SK-N-SH (cell line): ENCODE measurements at regions not wholly inside any gene's neighbourhood (a gene's known extent, or its start where the extent isn't known, plus 50 kb on each side); places are given as distances from the start of the nearest gene placed in this dataset.

Experiments
- CTCF ChIA-PET: fragments of 300-600, 350-600 bp; formaldehyde crosslinking; extraction: SDS; loops from one replicate; lab custom pipeline; 2021; lab: Yijun Ruan, JAX
- POLR2A ChIA-PET: fragments of 350-600 bp; sonication (Branson Sonifier 250); formaldehyde crosslinking; extraction: SDS; loops from one replicate; lab custom pipeline; 2020; ENCODE audit warnings: antibody characterized with exemption, inconsistent platforms; lab: Yijun Ruan, JAX
- DNase-seq: peaks from one replicate; pipeline ENCODE4 v3.0.0; 2012
- H2AFZ ChIP-seq: fragments of 200-600 bp; sonication (generic); 2 replicates; pipeline ENCODE4 v1.8.1; 2016; ENCODE audit warnings: antibody characterized with exemption, mild to moderate bottlenecking, low read depth
- H3F3A ChIP-seq: fragments of 200-600 bp; sonication (generic); replicated peaks from 2 replicates; pipeline ENCODE3; 2016; ENCODE audit warnings: antibody characterized with exemption, mild to moderate bottlenecking; ENCODE audit not compliant: insufficient read depth
- H3K27ac ChIP-seq, 2 experiments: fragments of 200-500 bp in 1 of 2; fragments of 200-600 bp in 1 of 2; sonication (Bioruptor generic) in 1 of 2; sonication (generic), shearing (Covaris generic) in 1 of 2; 2 replicates each; pipeline versions ENCODE4 v1.5.1 to v1.6.1; 2014 to 2016; ENCODE audit warnings: low read depth in 2 of 2, inconsistent platforms in 1 of 2, low read length in 1 of 2, mild to moderate bottlenecking in 1 of 2, mixed read lengths in 1 of 2
- H3K27me3 ChIP-seq: fragments of 200-600 bp; sonication (generic), shearing (Covaris generic); 2 replicates; pipeline ENCODE4 v1.6.1; 2016; ENCODE audit warnings: mixed run types; ENCODE audit not compliant: insufficient read depth
- H3K36me3 ChIP-seq, 2 experiments: fragments of 200-500 bp in 1 of 2; fragments of 200-600 bp in 1 of 2; sonication (Bioruptor generic) in 1 of 2; sonication (generic) in 1 of 2; replicated peaks in 1 of 2; 2 replicates each; pipeline versions ENCODE3 to v1.5.1; 2014 to 2016; ENCODE audit warnings: low read length in 1 of 2, mild to moderate bottlenecking in 1 of 2; ENCODE audit not compliant: insufficient read depth in 2 of 2, control insufficient read depth in 1 of 2
- H3K4me1 ChIP-seq, 2 experiments: fragments of 200-500 bp in 1 of 2; fragments of 200-600 bp in 1 of 2; sonication (Bioruptor generic) in 1 of 2; sonication (generic), shearing (Covaris generic) in 1 of 2; 2 replicates each; pipeline versions ENCODE4 v1.5.1 to v1.6.1; 2014 to 2016; ENCODE audit warnings: low read depth in 1 of 2, low read length in 1 of 2, mixed run types in 1 of 2; ENCODE audit not compliant: insufficient read depth in 2 of 2, control insufficient read depth in 1 of 2
- H3K4me2 ChIP-seq: fragments of 200-600 bp; sonication (generic), shearing (Covaris generic); 2 replicates; pipeline ENCODE4 v1.6.1; 2017; ENCODE audit warnings: mixed run types
- H3K4me3 ChIP-seq, 2 experiments: fragments of 200-500 bp in 1 of 2; fragments of 200-600 bp in 1 of 2; sonication (Bioruptor generic) in 1 of 2; sonication (generic), shearing (Covaris generic) in 1 of 2; 2 replicates each; pipeline versions ENCODE4 v1.5.1 to v1.8.1; 2014 to 2016; ENCODE audit warnings: low read depth in 2 of 2, inconsistent platforms in 1 of 2, low read length in 1 of 2, mild to moderate bottlenecking in 1 of 2, mixed read lengths in 1 of 2, moderate library complexity in 1 of 2
- H3K79me2 ChIP-seq: fragments of 200-600 bp; sonication (generic); 2 replicates; pipeline ENCODE4 v1.8.1; 2017; ENCODE audit warnings: mild to moderate bottlenecking; ENCODE audit not compliant: insufficient read depth
- H3K9ac ChIP-seq: fragments of 200-600 bp; sonication (generic); 2 replicates; pipeline ENCODE4 v1.6.1; 2017; ENCODE audit warnings: mixed run types
- H3K9me2 ChIP-seq: fragments of 200-600 bp; sonication (generic); 2 replicates; pipeline ENCODE4 v1.6.1; 2017; ENCODE audit warnings: mixed run types
- H3K9me3 ChIP-seq: fragments of 200-600 bp; sonication (generic); 2 replicates; pipeline ENCODE4 v1.6.1; 2017; ENCODE audit warnings: mixed run types, mild to moderate bottlenecking, moderate library complexity
- H4K20me1 ChIP-seq: fragments of 200-600 bp; sonication (generic); 2 replicates; pipeline ENCODE4 v1.6.1; 2017; ENCODE audit warnings: mild to moderate bottlenecking, mixed run types; ENCODE audit not compliant: insufficient read depth
- ELF1 ChIP-seq: IDR thresholded peaks from 2 replicates; pipeline ENCODE4 v1.4.0; 2012
- EP300 ChIP-seq, 2 experiments: IDR thresholded peaks; 2 replicates each; pipeline versions ENCODE4 v1.4.0 to v1.6.1; 2012; ENCODE audit warnings: borderline replicate concordance in 1 of 2, low read depth in 1 of 2, low read length in 1 of 2
- FOSL2 ChIP-seq: IDR thresholded peaks from 2 replicates; pipeline ENCODE4 v1.4.0; 2012; ENCODE audit warnings: low read depth, mild to moderate bottlenecking, moderate library complexity, borderline replicate concordance
- FOXJ3 ChIP-seq: sonication (generic); formaldehyde crosslinking; IDR thresholded peaks from 2 replicates; pipeline ENCODE4 v1.5.1; 2020; ENCODE audit warnings: mild to moderate bottlenecking, missing genetic modification reagents
- FOXM1 ChIP-seq: IDR thresholded peaks from 2 replicates; pipeline ENCODE4 v1.4.0; 2012; ENCODE audit warnings: low read depth, mild to moderate bottlenecking
- GABPA ChIP-seq: IDR thresholded peaks from 2 replicates; pipeline ENCODE4 v1.4.0; 2012; ENCODE audit warnings: low read depth, mild to moderate bottlenecking
- GATA2 ChIP-seq: sonication (generic); formaldehyde crosslinking; IDR thresholded peaks from 2 replicates; pipeline ENCODE4 v1.5.0; 2020; ENCODE audit warnings: mild to moderate bottlenecking, missing genetic modification reagents
- MEF2A ChIP-seq: IDR thresholded peaks from 2 replicates; pipeline ENCODE4 v1.4.0; 2012; ENCODE audit warnings: low read depth, borderline replicate concordance
- NFIC ChIP-seq: IDR thresholded peaks from 2 replicates; pipeline ENCODE4 v1.4.0; 2012; ENCODE audit warnings: borderline replicate concordance
- NRF1 ChIP-seq: IDR thresholded peaks from 2 replicates; pipeline ENCODE4 v1.6.1; 2012; ENCODE audit warnings: low read depth, mild to moderate bottlenecking, low read length
- POLR2AphosphoS5 ChIP-seq: IDR thresholded peaks from 2 replicates; pipeline ENCODE4 v1.6.1; 2012; ENCODE audit warnings: low read depth, low read length
- RFX5 ChIP-seq: IDR thresholded peaks from 2 replicates; pipeline ENCODE4 v1.6.1; 2012; ENCODE audit warnings: mild to moderate bottlenecking, improper control_type of control experiment, low read length
- SMC3 ChIP-seq: IDR thresholded peaks from 2 replicates; pipeline ENCODE4 v1.6.1; 2012; ENCODE audit warnings: low read depth, low read length, improper control_type of control experiment
- TCF12 ChIP-seq: IDR thresholded peaks from 2 replicates; pipeline ENCODE4 v1.4.0; 2012
- WGBS: methylation state at CpG from one replicate; pipeline ENCODE4 v1.1.6; 2017; ENCODE audit warnings: low lambda C conversion rate; 5-methylcytosine and 5-hydroxymethylcytosine counted together
- TF ChIP-seq, protein P1 (sequence below): IDR thresholded peaks from 2 replicates; pipeline ENCODE4 v1.6.1; 2012; ENCODE audit warnings: mild to moderate bottlenecking, low read depth, low read length, moderate library complexity
- TF ChIP-seq, protein P2 (sequence below): IDR thresholded peaks from 2 replicates; pipeline ENCODE4 v1.4.0; 2012; ENCODE audit warnings: low read depth, borderline replicate concordance
- TF ChIP-seq, protein P3 (sequence below): fragments of 150-350 bp; IDR thresholded peaks from 2 replicates; pipeline ENCODE4 v1.6.1; 2017; ENCODE audit warnings: antibody characterized with exemption, low read length, low read depth, borderline replicate concordance
- TF ChIP-seq, protein P4 (sequence below): IDR thresholded peaks from 2 replicates; pipeline ENCODE4 v1.4.0; 2012; ENCODE audit warnings: low read depth
- TF ChIP-seq, protein P5 (sequence below): IDR thresholded peaks from 2 replicates; pipeline ENCODE4; 2012

DNA sequence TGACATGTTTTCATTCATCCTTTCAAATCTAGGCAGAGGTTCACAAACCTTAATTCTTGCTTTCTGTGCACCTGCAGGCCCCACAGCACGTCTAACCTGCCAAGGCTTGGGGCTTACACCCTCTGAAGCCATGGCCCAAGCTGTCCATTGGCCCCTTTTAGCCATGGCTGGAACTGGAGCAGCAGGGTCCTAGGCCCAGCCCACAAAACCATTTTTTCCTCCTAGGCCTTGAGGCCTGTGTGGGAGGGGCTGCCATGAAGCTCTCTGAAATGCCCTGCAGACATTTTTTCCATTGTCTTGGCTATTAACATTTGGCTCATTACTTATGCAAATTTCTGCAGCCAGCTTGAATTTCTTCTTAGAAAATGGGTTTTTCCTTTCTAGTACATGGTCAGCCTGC lies 547.5 kb downstream of the KCNH5 start:
- no peak overlapping the region for H2AFZ ChIP-seq
- WGBS, result 0% methylated on average over 1 of the region's 1 CpG
- no peak overlapping the region for H3K9ac ChIP-seq
- no peaks in the 10 kb centered on the region for H3K36me3 ChIP-seq
- no peak overlapping the region for H3K4me3 ChIP-seq
- no peak overlapping the region for H3K27ac ChIP-seq
- H3K4me2 ChIP-seq, result no peak overlapping the region
- ChIA-PET POLR2A (no interaction called here), CTCF (no interaction called here)
- DNase-seq, result no peak
- TF ChIP-seq TCF12, result no peak
- TF ChIP-seq EP300 (IDR thresholded peaks at IDR 0.05; ENCODE audit: borderline replicate concordance in 1 of 2, low read depth in 1 of 2, low read length in 1 of 2), result no peak
- TF ChIP-seq RFX5, result no peak
- no peak for TF ChIP-seq FOXJ3 (CRISPR knock-in tag)
- TF ChIP-seq FOSL2, result no peak
- TF ChIP-seq, protein P1, sequence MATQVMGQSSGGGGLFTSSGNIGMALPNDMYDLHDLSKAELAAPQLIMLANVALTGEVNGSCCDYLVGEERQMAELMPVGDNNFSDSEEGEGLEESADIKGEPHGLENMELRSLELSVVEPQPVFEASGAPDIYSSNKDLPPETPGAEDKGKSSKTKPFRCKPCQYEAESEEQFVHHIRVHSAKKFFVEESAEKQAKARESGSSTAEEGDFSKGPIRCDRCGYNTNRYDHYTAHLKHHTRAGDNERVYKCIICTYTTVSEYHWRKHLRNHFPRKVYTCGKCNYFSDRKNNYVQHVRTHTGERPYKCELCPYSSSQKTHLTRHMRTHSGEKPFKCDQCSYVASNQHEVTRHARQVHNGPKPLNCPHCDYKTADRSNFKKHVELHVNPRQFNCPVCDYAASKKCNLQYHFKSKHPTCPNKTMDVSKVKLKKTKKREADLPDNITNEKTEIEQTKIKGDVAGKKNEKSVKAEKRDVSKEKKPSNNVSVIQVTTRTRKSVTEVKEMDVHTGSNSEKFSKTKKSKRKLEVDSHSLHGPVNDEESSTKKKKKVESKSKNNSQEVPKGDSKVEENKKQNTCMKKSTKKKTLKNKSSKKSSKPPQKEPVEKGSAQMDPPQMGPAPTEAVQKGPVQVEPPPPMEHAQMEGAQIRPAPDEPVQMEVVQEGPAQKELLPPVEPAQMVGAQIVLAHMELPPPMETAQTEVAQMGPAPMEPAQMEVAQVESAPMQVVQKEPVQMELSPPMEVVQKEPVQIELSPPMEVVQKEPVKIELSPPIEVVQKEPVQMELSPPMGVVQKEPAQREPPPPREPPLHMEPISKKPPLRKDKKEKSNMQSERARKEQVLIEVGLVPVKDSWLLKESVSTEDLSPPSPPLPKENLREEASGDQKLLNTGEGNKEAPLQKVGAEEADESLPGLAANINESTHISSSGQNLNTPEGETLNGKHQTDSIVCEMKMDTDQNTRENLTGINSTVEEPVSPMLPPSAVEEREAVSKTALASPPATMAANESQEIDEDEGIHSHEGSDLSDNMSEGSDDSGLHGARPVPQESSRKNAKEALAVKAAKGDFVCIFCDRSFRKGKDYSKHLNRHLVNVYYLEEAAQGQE, result no peak
- TF ChIP-seq NFIC, result no peak
- TF ChIP-seq GATA2 (CRISPR knock-in tag), result no peak
- TF ChIP-seq, protein P2, sequence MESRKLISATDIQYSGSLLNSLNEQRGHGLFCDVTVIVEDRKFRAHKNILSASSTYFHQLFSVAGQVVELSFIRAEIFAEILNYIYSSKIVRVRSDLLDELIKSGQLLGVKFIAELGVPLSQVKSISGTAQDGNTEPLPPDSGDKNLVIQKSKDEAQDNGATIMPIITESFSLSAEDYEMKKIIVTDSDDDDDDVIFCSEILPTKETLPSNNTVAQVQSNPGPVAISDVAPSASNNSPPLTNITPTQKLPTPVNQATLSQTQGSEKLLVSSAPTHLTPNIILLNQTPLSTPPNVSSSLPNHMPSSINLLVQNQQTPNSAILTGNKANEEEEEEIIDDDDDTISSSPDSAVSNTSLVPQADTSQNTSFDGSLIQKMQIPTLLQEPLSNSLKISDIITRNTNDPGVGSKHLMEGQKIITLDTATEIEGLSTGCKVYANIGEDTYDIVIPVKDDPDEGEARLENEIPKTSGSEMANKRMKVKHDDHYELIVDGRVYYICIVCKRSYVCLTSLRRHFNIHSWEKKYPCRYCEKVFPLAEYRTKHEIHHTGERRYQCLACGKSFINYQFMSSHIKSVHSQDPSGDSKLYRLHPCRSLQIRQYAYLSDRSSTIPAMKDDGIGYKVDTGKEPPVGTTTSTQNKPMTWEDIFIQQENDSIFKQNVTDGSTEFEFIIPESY, result no peak
- TF ChIP-seq, protein P3, sequence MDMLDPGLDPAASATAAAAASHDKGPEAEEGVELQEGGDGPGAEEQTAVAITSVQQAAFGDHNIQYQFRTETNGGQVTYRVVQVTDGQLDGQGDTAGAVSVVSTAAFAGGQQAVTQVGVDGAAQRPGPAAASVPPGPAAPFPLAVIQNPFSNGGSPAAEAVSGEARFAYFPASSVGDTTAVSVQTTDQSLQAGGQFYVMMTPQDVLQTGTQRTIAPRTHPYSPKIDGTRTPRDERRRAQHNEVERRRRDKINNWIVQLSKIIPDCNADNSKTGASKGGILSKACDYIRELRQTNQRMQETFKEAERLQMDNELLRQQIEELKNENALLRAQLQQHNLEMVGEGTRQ, result no peak
- TF ChIP-seq SMC3, result no peak
- TF ChIP-seq, protein P4, sequence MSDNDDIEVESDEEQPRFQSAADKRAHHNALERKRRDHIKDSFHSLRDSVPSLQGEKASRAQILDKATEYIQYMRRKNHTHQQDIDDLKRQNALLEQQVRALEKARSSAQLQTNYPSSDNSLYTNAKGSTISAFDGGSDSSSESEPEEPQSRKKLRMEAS, result no peak
- no peak for TF ChIP-seq POLR2AphosphoS5
- no peak for TF ChIP-seq FOXM1
- TF ChIP-seq GABPA, result no peak
- TF ChIP-seq NRF1, result no peak
- no peak for TF ChIP-seq MEF2A
- no peak for TF ChIP-seq ELF1
- TF ChIP-seq, protein P5, sequence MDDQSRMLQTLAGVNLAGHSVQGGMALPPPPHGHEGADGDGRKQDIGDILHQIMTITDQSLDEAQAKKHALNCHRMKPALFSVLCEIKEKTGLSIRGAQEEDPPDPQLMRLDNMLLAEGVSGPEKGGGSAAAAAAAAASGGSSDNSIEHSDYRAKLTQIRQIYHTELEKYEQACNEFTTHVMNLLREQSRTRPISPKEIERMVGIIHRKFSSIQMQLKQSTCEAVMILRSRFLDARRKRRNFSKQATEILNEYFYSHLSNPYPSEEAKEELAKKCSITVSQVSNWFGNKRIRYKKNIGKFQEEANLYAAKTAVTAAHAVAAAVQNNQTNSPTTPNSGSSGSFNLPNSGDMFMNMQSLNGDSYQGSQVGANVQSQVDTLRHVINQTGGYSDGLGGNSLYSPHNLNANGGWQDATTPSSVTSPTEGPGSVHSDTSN, result no peak
- no peaks in the 10 kb centered on the region for H3K4me1 ChIP-seq
- H3K79me2 ChIP-seq, result no peaks in the 10 kb centered on the region
- H3K27me3 ChIP-seq, result no peaks in the 10 kb centered on the region
- no peaks in the 10 kb centered on the region for H4K20me1 ChIP-seq
- no peaks in the 10 kb centered on the region for H3K9me2 ChIP-seq
- H3F3A ChIP-seq, result no peaks in the 10 kb centered on the region
- no peaks in the 10 kb centered on the region for H3K9me3 ChIP-seq
